ENCODE measurements at regions not wholly inside any gene's neighbourhood (a gene's known extent, or its start where the extent isn't known, plus 50 kb on each side); places are given as distances from the start of the nearest gene placed in this dataset.

- H3K79me1 ChIP-seq (ENCODE audit: low read depth, low read length) = no peaks in the 10 kb centered on the region
- H4K8ac ChIP-seq (ENCODE audit: low read depth, low read length) = no peak overlapping the region
- H3K9me3 ChIP-seq (replicated peaks in 1 of 2; ENCODE audit: control insufficient read depth in 2 of 2, insufficient read depth in 1 of 2, low read depth in 1 of 2, low read length in 2 of 2) = no peaks in the 10 kb centered on the region
- H3K36me3 ChIP-seq (replicated peaks in 1 of 2; ENCODE audit: control insufficient read depth in 2 of 2, insufficient read depth in 2 of 2, low read length in 2 of 2) = no peaks in the 10 kb centered on the region
- no peak overlapping the region for H3K27ac ChIP-seq (replicated peaks; ENCODE audit: low read length)
- H2AK5ac ChIP-seq (ENCODE audit: low read depth, low read length) = no peak overlapping the region
- no peak overlapping the region for H3K9ac ChIP-seq (ENCODE audit: low read depth, low read length, poor library complexity)
- DNase-seq (ENCODE audit: low spot score) = no peak
- H3K4me2 ChIP-seq (ENCODE audit: insufficient read depth, low read length, poor library complexity, severe bottlenecking) = no peak overlapping the region
- peak overlapping the region; percentile 50 for H2AFZ ChIP-seq (ENCODE audit: low read length)
- no peaks in the 10 kb centered on the region for H3K27me3 ChIP-seq (ENCODE audit: control insufficient read depth in 3 of 3, insufficient read depth in 3 of 3, low read depth in 1 of 3, low read length in 3 of 3)
- H3K14ac ChIP-seq (ENCODE audit: low read length) = no peak overlapping the region
- no peak overlapping the region for H2BK5ac ChIP-seq (ENCODE audit: low read length)
- WGBS, 2 donors (ENCODE audit: extremely low coverage in 2 of 2, insufficient read length in 2 of 2, insufficient replicate concordance in 1 of 2) = 100% methylated on average over 1 of the region's 13 CpGs; no CpG with 5 or more reads in 1 of the 2 donors
- no peak overlapping the region for H2BK12ac ChIP-seq (ENCODE audit: low read length)
- peak overlapping the region; percentile 56 for H4K91ac ChIP-seq (ENCODE audit: low read depth, low read length, poor library complexity)
- no peak overlapping the region for H2BK15ac ChIP-seq (ENCODE audit: low read length)
- H2BK120ac ChIP-seq (ENCODE audit: low read depth, low read length) = no peak overlapping the region
- H3K23ac ChIP-seq (ENCODE audit: low read depth, low read length, poor library complexity) = no peak overlapping the region
- H3K4ac ChIP-seq (ENCODE audit: low read length) = no peak overlapping the region
- H3K4me1 ChIP-seq (ENCODE audit: control insufficient read depth in 2 of 2, insufficient read depth in 1 of 2, low read depth in 1 of 2, low read length in 2 of 2) = peaks cover 1 to 4% of the 10 kb centered on the region in 2 donors
- no peak overlapping the region for H3K4me3 ChIP-seq (ENCODE audit: low read length in 2 of 2)
- no peak overlapping the region for H3K18ac ChIP-seq (ENCODE audit: low read length)
Observed at GRCh38 chr1:67582625-67583461, 102.2 kb upstream of the GADD45A start.

- Histone ChIP-seq H4K91ac (ENCODE audit: low read depth, low read length, poor library complexity) (no peak overlapping the region), H4K8ac (ENCODE audit: low read depth, low read length) (no peak overlapping the region), H2BK15ac (ENCODE audit: low read length) (no peak overlapping the region), H2AFZ (ENCODE audit: low read length) (peak overlapping the region; percentile 50), H3K4me3 (ENCODE audit: low read length in 2 of 2) (no peak overlapping the region), H3K4me2 (ENCODE audit: insufficient read depth, low read length, poor library complexity, severe bottlenecking) (no peak overlapping the region), H3K27me3 (ENCODE audit: control insufficient read depth in 3 of 3, insufficient read depth in 3 of 3, low read depth in 1 of 3, low read length in 3 of 3) (no peaks in the 10 kb centered on the region), H3K27ac (replicated peaks; ENCODE audit: low read length) (no peak overlapping the region), H3K18ac (ENCODE audit: low read length) (no peak overlapping the region), H2BK5ac (ENCODE audit: low read length) (no peak overlapping the region), H3K4me1 (ENCODE audit: control insufficient read depth in 2 of 2, insufficient read depth in 1 of 2, low read depth in 1 of 2, low read length in 2 of 2) (peaks cover 1 to 4% of the 10 kb centered on the region in 2 donors), H3K4ac (ENCODE audit: low read length) (no peak overlapping the region), H3K9ac (ENCODE audit: low read depth, low read length, poor library complexity) (no peak overlapping the region), H3K9me3 (replicated peaks in 1 of 2; ENCODE audit: control insufficient read depth in 2 of 2, insufficient read depth in 1 of 2, low read depth in 1 of 2, low read length in 2 of 2) (no peaks in the 10 kb centered on the region), H3K36me3 (replicated peaks in 1 of 2; ENCODE audit: control insufficient read depth in 2 of 2, insufficient read depth in 2 of 2, low read length in 2 of 2) (no peaks in the 10 kb centered on the region), H3K14ac (ENCODE audit: low read length) (no peak overlapping the region), H2AK5ac (ENCODE audit: low read depth, low read length) (no peak overlapping the region), H3K23ac (ENCODE audit: low read depth, low read length, poor library complexity) (no peak overlapping the region), H2BK12ac (ENCODE audit: low read length) (no peak overlapping the region), H2BK120ac (ENCODE audit: low read depth, low read length) (no peak overlapping the region), H3K79me1 (ENCODE audit: low read depth, low read length) (no peaks in the 10 kb centered on the region)
- no CpG with 5 or more reads among the region's 2 CpGs for WGBS, 2 donors (ENCODE audit: extremely low coverage in 2 of 2, insufficient read length in 2 of 2, insufficient replicate concordance in 1 of 2)
- no peak for DNase-seq (ENCODE audit: low spot score)
Observed at GRCh38 chr1:67583462-67583950, 101.5 kb upstream of the GADD45A start.

GRCh38 chr1:67584938-67585337 is 100.1 kb upstream of the GADD45A start:
- Histone ChIP-seq H2BK12ac (ENCODE audit: low read length) (no peak overlapping the region), H3K27me3 (ENCODE audit: control insufficient read depth in 3 of 3, insufficient read depth in 3 of 3, low read depth in 1 of 3, low read length in 3 of 3) (no peaks in the 10 kb centered on the region), H3K4me3 (ENCODE audit: low read length in 2 of 2) (no peak overlapping the region), H2AK5ac (ENCODE audit: low read depth, low read length) (no peak overlapping the region), H2BK5ac (ENCODE audit: low read length) (no peak overlapping the region), H2AFZ (ENCODE audit: low read length) (no peak overlapping the region), H3K27ac (replicated peaks; ENCODE audit: low read length) (no peak overlapping the region), H2BK120ac (ENCODE audit: low read depth, low read length) (no peak overlapping the region), H3K36me3 (replicated peaks in 1 of 2; ENCODE audit: control insufficient read depth in 2 of 2, insufficient read depth in 2 of 2, low read length in 2 of 2) (no peaks in the 10 kb centered on the region), H4K8ac (ENCODE audit: low read depth, low read length) (no peak overlapping the region), H3K14ac (ENCODE audit: low read length) (no peak overlapping the region), H3K4me1 (ENCODE audit: control insufficient read depth in 2 of 2, insufficient read depth in 1 of 2, low read depth in 1 of 2, low read length in 2 of 2) (peaks cover 3 to 6% of the 10 kb centered on the region in 2 donors), H3K4ac (ENCODE audit: low read length) (no peak overlapping the region), H3K4me2 (ENCODE audit: insufficient read depth, low read length, poor library complexity, severe bottlenecking) (no peak overlapping the region), H3K9ac (ENCODE audit: low read depth, low read length, poor library complexity) (no peak overlapping the region), H2BK15ac (ENCODE audit: low read length) (no peak overlapping the region), H4K91ac (ENCODE audit: low read depth, low read length, poor library complexity) (no peak overlapping the region), H3K79me1 (ENCODE audit: low read depth, low read length) (no peaks in the 10 kb centered on the region), H3K23ac (ENCODE audit: low read depth, low read length, poor library complexity) (no peak overlapping the region), H3K9me3 (replicated peaks in 1 of 2; ENCODE audit: control insufficient read depth in 2 of 2, insufficient read depth in 1 of 2, low read depth in 1 of 2, low read length in 2 of 2) (no peaks in the 10 kb centered on the region), H3K18ac (ENCODE audit: low read length) (peak overlapping the region; percentile 4)
- no CpG with 5 or more reads among the region's 6 CpGs for WGBS, 2 donors (ENCODE audit: extremely low coverage in 2 of 2, insufficient read length in 2 of 2, insufficient replicate concordance in 1 of 2)
- no peak for DNase-seq (ENCODE audit: low spot score)

- no peak overlapping the region for H3K27ac ChIP-seq (replicated peaks; ENCODE audit: low read length)
- no peak overlapping the region for H3K14ac ChIP-seq (ENCODE audit: low read length)
- H2BK15ac ChIP-seq (ENCODE audit: low read length) = no peak overlapping the region
- H3K79me1 ChIP-seq (ENCODE audit: low read depth, low read length) = no peaks in the 10 kb centered on the region
- peaks cover 5 to 10% of the 10 kb centered on the region in 2 donors for H3K4me1 ChIP-seq (ENCODE audit: control insufficient read depth in 2 of 2, insufficient read depth in 1 of 2, low read depth in 1 of 2, low read length in 2 of 2)
- no peak overlapping the region for H2AFZ ChIP-seq (ENCODE audit: low read length)
- no peak overlapping the region for H3K18ac ChIP-seq (ENCODE audit: low read length)
- H3K9me3 ChIP-seq (replicated peaks in 1 of 2; ENCODE audit: control insufficient read depth in 2 of 2, insufficient read depth in 1 of 2, low read depth in 1 of 2, low read length in 2 of 2) = no peaks in the 10 kb centered on the region
- WGBS, 2 donors (ENCODE audit: extremely low coverage in 2 of 2, insufficient read length in 2 of 2, insufficient replicate concordance in 1 of 2) = no CpG with 5 or more reads among the region's 5 CpGs
- H3K4me3 ChIP-seq (ENCODE audit: low read length in 2 of 2) = no peak overlapping the region
- H2AK5ac ChIP-seq (ENCODE audit: low read depth, low read length) = no peak overlapping the region
- no peak overlapping the region for H4K91ac ChIP-seq (ENCODE audit: low read depth, low read length, poor library complexity)
- no peak overlapping the region for H3K4me2 ChIP-seq (ENCODE audit: insufficient read depth, low read length, poor library complexity, severe bottlenecking)
- DNase-seq (ENCODE audit: low spot score) = no peak
- H3K27me3 ChIP-seq (ENCODE audit: control insufficient read depth in 3 of 3, insufficient read depth in 3 of 3, low read depth in 1 of 3, low read length in 3 of 3) = no peaks in the 10 kb centered on the region
- H2BK12ac ChIP-seq (ENCODE audit: low read length) = no peak overlapping the region
- H4K8ac ChIP-seq (ENCODE audit: low read depth, low read length) = no peak overlapping the region
- H3K4ac ChIP-seq (ENCODE audit: low read length) = no peak overlapping the region
- H3K9ac ChIP-seq (ENCODE audit: low read depth, low read length, poor library complexity) = no peak overlapping the region
- no peak overlapping the region for H3K23ac ChIP-seq (ENCODE audit: low read depth, low read length, poor library complexity)
- no peak overlapping the region for H2BK5ac ChIP-seq (ENCODE audit: low read length)
- H3K36me3 ChIP-seq (replicated peaks in 1 of 2; ENCODE audit: control insufficient read depth in 2 of 2, insufficient read depth in 2 of 2, low read length in 2 of 2) = no peaks in the 10 kb centered on the region
- H2BK120ac ChIP-seq (ENCODE audit: low read depth, low read length) = no peak overlapping the region
Observed at GRCh38 chr1:67586596-67586995, 98.4 kb upstream of the GADD45A start.

Measured in neuronal stem cell (in vitro differentiated cells).